ENCODE measurements at regions not wholly inside any gene's neighbourhood (a gene's known extent, or its start where the extent isn't known, plus 50 kb on each side); places are given as distances from the start of the nearest gene placed in this dataset.
"Not testable (repeated sequence)": the region's sequence is repeated elsewhere in the genome, so short reads cannot be mapped to it uniquely, and the experiment has no call there.

- DNase-seq (ENCODE audit: low spot score): no peak
Measured at GRCh38 chr3:40645883-40646282, 121.1 kb downstream of the ZNF621 start.

DNA sequence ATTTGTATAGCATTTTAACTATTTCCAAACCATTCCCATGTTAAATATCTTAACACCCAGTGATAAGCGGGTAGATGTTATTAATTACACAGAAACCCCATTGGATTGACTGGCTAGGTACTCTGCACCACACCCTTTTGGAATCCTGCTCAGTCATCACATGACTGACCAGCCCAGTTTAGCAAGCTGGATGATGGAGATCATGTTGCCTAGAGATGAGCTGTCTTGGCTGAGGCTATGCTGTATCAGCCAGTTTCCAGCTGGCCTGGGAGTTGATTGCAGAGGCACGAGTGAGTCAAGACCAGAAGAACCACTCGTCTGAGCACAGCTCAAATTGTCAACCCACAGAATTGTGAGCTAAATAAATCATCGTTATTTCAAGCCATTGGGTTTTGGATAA is 124.6 kb downstream of the ZNF621 start:
- DNase-seq (ENCODE audit: low spot score): no peak

DNA sequence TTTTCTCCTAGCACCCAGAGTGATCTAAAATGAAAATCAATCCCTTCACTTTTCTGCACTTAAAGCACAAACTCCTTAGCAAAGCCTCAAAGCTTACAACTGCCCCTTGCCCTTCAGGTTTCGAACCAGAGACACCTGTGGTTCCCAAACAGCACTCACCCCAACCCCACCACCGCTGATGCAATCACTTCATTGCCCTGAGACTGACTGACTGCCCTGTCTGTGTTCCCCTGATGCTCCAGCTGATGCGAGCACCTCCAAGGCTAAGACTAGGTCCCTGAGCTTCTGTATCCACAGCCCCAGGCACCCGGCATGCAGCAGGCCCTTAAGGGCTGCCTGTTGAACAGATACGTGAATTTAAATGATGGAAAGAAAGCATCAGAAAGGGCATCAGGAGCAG is 127.3 kb downstream of the ZNF621 start:
- DNase-seq (ENCODE audit: low spot score): no peak

- no peak for DNase-seq (ENCODE audit: low spot score)
Measured at GRCh38 chr3:40653001-40653400, 128.2 kb downstream of the ZNF621 start.

DNA sequence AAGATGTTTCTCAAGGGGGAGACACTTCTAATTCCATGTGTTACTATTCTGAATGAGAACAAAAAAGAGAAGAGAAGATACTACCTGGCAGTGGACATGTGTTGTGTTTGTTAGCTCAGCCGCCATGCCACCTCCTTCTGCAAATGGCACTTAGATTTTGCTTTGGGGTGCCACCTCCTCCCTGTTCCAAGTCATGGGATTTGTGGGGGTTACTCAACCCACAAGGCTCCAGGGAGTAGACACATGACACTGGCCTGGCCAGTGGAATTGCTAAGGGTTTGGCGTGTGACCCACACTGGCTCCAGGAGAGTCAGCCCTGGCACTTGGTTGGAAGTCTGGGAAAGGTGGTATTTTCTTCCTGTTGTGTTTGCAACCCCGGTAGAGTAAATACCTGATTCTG is 129.1 kb downstream of the ZNF621 start:
- no peak for DNase-seq (ENCODE audit: low spot score)

- DNase-seq (ENCODE audit: low spot score): no peak
Measured at GRCh38 chr3:40655551-40655950, 130.8 kb downstream of the ZNF621 start.

DNA sequence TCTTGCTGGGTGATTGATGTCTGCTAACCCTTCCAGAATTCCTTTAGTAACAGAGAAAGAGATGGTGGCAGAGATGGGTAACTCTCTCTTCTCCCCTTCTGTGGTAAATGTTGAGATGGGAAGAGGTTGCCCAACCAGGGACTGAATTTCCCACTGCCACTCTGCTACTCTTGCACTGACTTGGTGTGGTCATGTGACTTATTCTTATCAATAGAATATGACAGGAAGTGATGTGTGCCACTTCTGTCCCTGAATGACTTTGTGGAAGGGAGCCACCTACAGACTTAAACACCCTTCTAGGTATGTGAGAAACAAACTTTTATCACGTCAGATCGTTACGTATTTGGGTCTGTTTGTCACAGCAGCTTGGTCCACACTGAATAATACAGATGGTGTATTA is 132.9 kb downstream of the ZNF621 start:
- DNase-seq (ENCODE audit: low spot score): no peak

GRCh38 chr3:40658305-40658704 is 133.5 kb downstream of the ZNF621 start:
- no peak for DNase-seq (ENCODE audit: low spot score)

GRCh38 chr3:40660554-40660953 is 135.8 kb downstream of the ZNF621 start:
- DNase-seq (ENCODE audit: low spot score): no peak

- DNase-seq (ENCODE audit: low spot score): no peak
Measured at GRCh38 chr3:40661284-40661683, 136.5 kb downstream of the ZNF621 start.

DNA sequence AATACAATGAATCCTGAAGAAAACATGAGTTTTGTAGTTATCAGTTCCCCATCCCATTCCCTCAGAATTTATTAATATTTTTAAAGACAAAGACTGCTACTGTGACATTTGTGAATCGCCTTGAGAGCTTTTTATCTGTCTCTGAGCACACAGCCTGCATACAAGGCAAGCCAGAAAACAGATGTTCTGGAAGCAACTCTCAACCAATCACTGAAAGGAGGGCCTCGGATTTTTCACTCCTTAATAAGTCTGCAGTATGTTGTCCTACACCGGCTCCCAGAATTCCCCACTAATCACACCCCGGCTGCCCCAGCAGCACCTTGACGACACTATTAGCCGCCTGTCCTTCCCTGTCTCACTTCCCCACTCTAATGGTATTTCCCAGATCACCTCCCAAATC is 138.5 kb downstream of the ZNF621 start:
- DNase-seq (ENCODE audit: low spot score): no peak

- DNase-seq (ENCODE audit: low spot score): no peak
Measured at GRCh38 chr3:40669176-40669575, 144.4 kb downstream of the ZNF621 start.

- DNase-seq (ENCODE audit: low spot score): no peak
Measured at GRCh38 chr3:40672861-40673260, 148.1 kb downstream of the ZNF621 start.

DNA sequence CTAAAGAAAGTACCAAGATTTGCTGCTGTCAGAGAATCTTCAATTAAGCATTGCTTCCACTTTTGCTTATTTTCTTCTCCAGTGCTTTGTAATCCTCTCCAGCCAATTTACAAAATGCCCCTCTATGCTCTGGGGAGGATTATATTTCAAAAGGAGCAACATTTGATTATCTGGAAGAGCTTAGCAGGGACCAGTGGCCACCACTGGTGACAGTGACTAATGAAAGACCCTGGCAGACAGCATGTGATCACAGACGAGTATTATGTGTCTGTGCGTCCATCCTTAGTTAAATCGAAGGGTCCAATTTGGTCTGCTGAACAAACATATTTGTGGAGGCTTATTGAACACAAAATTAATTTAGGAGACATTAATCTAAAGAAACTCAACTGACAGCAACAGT is 152.6 kb downstream of the ZNF621 start:
- DNase-seq (ENCODE audit: low spot score): no peak

- DNase-seq (ENCODE audit: low spot score): no peak
Measured at GRCh38 chr3:40677749-40678148, 153.0 kb downstream of the ZNF621 start.

GRCh38 chr3:40679290-40679689 is 154.5 kb downstream of the ZNF621 start:
- DNase-seq (ENCODE audit: low spot score): no peak

GRCh38 chr3:40680685-40681657 is 156.2 kb downstream of the ZNF621 start:
- DNase-seq (ENCODE audit: low spot score): no peak

GRCh38 chr3:40681658-40682055 is 156.9 kb downstream of the ZNF621 start:
- DNase-seq (ENCODE audit: low spot score): no peak

DNA sequence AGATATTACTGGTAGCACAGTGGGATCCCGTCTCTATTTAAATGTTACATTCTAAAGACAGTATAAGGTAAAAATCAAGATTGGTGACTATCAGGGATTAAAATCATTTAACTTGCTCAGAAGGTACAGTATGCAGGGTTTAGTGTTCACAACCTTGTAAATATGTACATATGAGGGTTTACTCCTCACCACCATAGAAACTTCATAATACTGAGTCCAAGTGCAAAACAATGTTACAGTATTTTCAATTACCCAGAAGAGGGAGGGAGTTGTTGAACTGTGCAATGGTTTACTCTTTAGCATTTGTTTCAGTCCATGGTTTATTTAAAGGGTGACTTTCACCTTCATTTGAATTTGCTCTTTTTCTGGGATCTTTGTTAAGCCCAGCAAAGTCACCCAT is 165.1 kb downstream of the ZNF621 start:
- DNase-seq (ENCODE audit: low spot score): no peak

- peak; percentile 76 for DNase-seq (ENCODE audit: low spot score)
Measured at GRCh38 chr3:40690749-40691451, 166.1 kb downstream of the ZNF621 start.

GRCh38 chr3:40691452-40691861 is 166.7 kb downstream of the ZNF621 start:
- no peak for DNase-seq (ENCODE audit: low spot score)

DNA sequence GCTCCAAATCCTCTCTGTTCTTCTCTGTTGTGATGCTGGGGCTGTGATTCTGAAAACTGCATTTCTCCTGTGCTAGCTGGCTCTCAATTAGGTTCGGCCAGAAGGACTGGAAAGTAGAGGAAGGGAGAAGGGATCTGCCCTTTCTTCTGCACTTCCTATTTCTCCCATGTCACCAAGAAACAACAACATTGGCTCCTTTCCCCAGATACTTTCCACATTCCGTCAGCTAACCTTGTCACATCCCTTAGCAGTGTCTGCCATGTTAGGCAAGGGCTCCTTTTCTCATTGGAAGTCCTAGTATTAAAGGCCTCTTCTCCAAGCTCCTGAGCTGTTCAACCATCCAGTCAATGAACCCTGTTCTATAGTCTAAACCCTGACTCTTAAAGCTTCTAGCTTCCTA is 171.1 kb downstream of the ZNF621 start:
- no peak for DNase-seq (ENCODE audit: low spot score)

GRCh38 chr3:40698611-40699010 is 173.9 kb downstream of the ZNF621 start:
- DNase-seq (ENCODE audit: low spot score): not testable (repeated sequence)
